ENCODE measurements at regions not wholly inside any gene's neighbourhood (a gene's known extent, or its start where the extent isn't known, plus 50 kb on each side); places are given as distances from the start of the nearest gene placed in this dataset.

DNA sequence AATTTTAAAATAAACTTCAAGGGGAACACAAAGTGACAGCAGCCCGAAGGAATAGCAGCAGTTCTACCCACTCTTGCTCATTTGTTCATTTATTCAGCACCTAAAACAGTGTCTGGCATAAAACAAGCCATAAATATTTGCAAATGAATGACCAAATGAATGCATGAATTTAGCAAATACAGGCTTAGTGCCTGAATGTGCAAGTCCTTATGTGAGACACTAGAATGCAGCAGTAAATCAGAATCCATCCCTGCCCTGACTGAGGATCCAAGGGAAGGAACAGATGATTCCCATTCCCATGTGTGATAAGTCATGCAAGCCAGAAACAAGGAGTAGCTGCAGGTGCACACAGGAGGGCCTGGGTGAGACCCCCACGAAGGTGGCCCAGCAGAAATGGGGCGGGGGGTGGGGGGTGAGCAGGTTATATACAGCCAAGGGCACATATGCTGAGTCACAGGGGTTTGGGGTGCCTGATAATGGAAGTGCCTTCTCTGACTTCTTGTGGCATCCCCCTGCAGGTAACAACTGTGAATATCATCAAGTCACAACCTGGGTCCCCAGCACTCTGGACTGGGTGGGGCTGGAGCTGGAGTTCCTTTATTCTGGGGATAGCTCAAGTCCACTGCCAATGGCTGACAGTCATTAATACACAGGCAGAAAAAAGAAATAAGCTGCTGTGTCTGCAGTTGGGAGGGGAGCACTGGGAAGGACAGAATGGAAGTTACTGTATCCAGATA is 311.9 kb downstream of the TXNL1 start:
- TF ChIP-seq CTCF (IDR thresholded peaks at IDR 0.05; ENCODE audit: low read depth, low read length, poor library complexity, severe bottlenecking), result no peak
- no peak for TF ChIP-seq EZH2phosphoT487 (IDR thresholded peaks at IDR 0.05; ENCODE audit: borderline replicate concordance, low read length)
- no peaks in the 10 kb centered on the region for H3F3A ChIP-seq (ENCODE audit: control insufficient read depth, insufficient read depth)

GRCh38 chr18:56323673-56324072 is 314.7 kb downstream of the TXNL1 start:
- no peak for TF ChIP-seq CTCF (IDR thresholded peaks at IDR 0.05; ENCODE audit: low read depth, low read length, poor library complexity, severe bottlenecking)
- TF ChIP-seq EZH2phosphoT487 (IDR thresholded peaks at IDR 0.05; ENCODE audit: borderline replicate concordance, low read length), result no peak
- Histone ChIP-seq H3K27ac (ENCODE audit: low read depth, low read length) (no peak overlapping the region), H3K9me2 (replicated peaks; ENCODE audit: control insufficient read depth, low read length) (no peaks in the 10 kb centered on the region), H3K4me2 (ENCODE audit: low read length) (no peak overlapping the region), H3K4me3 (ENCODE audit: low read length) (no peak overlapping the region), H3F3A (ENCODE audit: control insufficient read depth, insufficient read depth) (no peaks in the 10 kb centered on the region), H4K20me1 (ENCODE audit: control insufficient read depth, insufficient read depth, low read depth, low read length) (no peaks in the 10 kb centered on the region), H3K27me3 (ENCODE audit: control insufficient read depth, low read length) (no peaks in the 10 kb centered on the region), H3K36me3 (ENCODE audit: control insufficient read depth, low read length) (no peaks in the 10 kb centered on the region), H3K4me1 (ENCODE audit: control insufficient read depth, low read length) (no peaks in the 10 kb centered on the region), H3K9me3 (ENCODE audit: control insufficient read depth, insufficient read depth, low read length) (no peaks in the 10 kb centered on the region), H3K79me2 (ENCODE audit: control insufficient read depth, low read length) (no peaks in the 10 kb centered on the region)

More for the DNA sequence above, 311.9 kb downstream of the TXNL1 start:
- H3K36me3 ChIP-seq (ENCODE audit: control insufficient read depth, low read length), result no peaks in the 10 kb centered on the region
- H3K9me2 ChIP-seq (replicated peaks; ENCODE audit: control insufficient read depth, low read length), result no peaks in the 10 kb centered on the region
- H3K4me1 ChIP-seq (ENCODE audit: control insufficient read depth, low read length), result no peaks in the 10 kb centered on the region
- H4K20me1 ChIP-seq (ENCODE audit: control insufficient read depth, insufficient read depth, low read depth, low read length), result no peaks in the 10 kb centered on the region
- no peak overlapping the region for H3K4me3 ChIP-seq (ENCODE audit: low read length)
- H3K4me2 ChIP-seq (ENCODE audit: low read length), result no peak overlapping the region
- H3K27me3 ChIP-seq (ENCODE audit: control insufficient read depth, low read length), result no peaks in the 10 kb centered on the region
- H3K9me3 ChIP-seq (ENCODE audit: control insufficient read depth, insufficient read depth, low read length), result no peaks in the 10 kb centered on the region
- H3K27ac ChIP-seq (ENCODE audit: low read depth, low read length), result no peak overlapping the region
- no peaks in the 10 kb centered on the region for H3K79me2 ChIP-seq (ENCODE audit: control insufficient read depth, low read length)

DNA sequence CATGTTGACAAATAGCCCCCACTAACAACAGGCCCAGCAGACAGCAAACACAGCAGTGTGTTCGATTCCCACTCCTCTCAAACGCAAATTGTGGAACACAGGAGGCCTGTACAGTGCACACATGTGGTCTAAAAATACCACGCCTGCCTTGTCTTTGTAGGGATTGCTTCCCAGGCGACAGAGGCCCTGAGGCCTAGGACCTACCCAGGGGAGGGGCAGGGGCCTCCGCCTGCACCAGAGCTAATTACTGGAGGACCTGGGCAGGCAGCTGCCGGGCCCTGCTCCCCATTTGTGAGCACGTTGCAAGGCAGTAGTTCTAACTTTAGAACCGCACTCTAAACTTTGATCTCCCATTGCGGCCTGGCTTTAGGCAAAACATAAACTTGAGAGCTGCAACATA is 316.0 kb downstream of the TXNL1 start:
- Histone ChIP-seq H3K4me2 (ENCODE audit: low read length) (no peak overlapping the region), H3K9me2 (replicated peaks; ENCODE audit: control insufficient read depth, low read length) (no peaks in the 10 kb centered on the region), H3K36me3 (ENCODE audit: control insufficient read depth, low read length) (no peaks in the 10 kb centered on the region), H3K79me2 (ENCODE audit: control insufficient read depth, low read length) (no peaks in the 10 kb centered on the region), H3K27me3 (ENCODE audit: control insufficient read depth, low read length) (no peaks in the 10 kb centered on the region), H3K27ac (ENCODE audit: low read depth, low read length) (no peak overlapping the region), H3K4me1 (ENCODE audit: control insufficient read depth, low read length) (no peaks in the 10 kb centered on the region), H3K9me3 (ENCODE audit: control insufficient read depth, insufficient read depth, low read length) (no peaks in the 10 kb centered on the region), H4K20me1 (ENCODE audit: control insufficient read depth, insufficient read depth, low read depth, low read length) (no peaks in the 10 kb centered on the region), H3F3A (ENCODE audit: control insufficient read depth, insufficient read depth) (no peaks in the 10 kb centered on the region), H3K4me3 (ENCODE audit: low read length) (no peak overlapping the region)
- no peak for TF ChIP-seq CTCF (IDR thresholded peaks at IDR 0.05; ENCODE audit: low read depth, low read length, poor library complexity, severe bottlenecking)
- no peak for TF ChIP-seq EZH2phosphoT487 (IDR thresholded peaks at IDR 0.05; ENCODE audit: borderline replicate concordance, low read length)
